ENCODE measurements at regions not wholly inside any gene's neighbourhood (a gene's known extent, or its start where the extent isn't known, plus 50 kb on each side); places are given as distances from the start of the nearest gene placed in this dataset.

GRCh38 chr12:92614001-92614400, 88.8 kb upstream of the PLEKHG7 start:
- DNase-seq: no peak

- no peak for DNase-seq
Observed at GRCh38 chr12:92612611-92613010, 90.2 kb upstream of the PLEKHG7 start.

- DNase-seq: no peak
Observed at GRCh38 chr12:92608151-92609091, 94.4 kb upstream of the PLEKHG7 start.

GRCh38 chr12:92606956-92607355, 95.8 kb upstream of the PLEKHG7 start:
- DNase-seq: no peak

GRCh38 chr12:92605621-92606170, 97.1 kb upstream of the PLEKHG7 start:
- no peak for DNase-seq

GRCh38 chr12:92604786-92605185, 98.0 kb upstream of the PLEKHG7 start:
- no peak for DNase-seq

- no peak for DNase-seq
Observed at GRCh38 chr12:92603741-92604432, 98.9 kb upstream of the PLEKHG7 start.

- no peak for DNase-seq
Observed at GRCh38 chr12:92602930-92603623, 99.7 kb upstream of the PLEKHG7 start.

- no peak for DNase-seq
Observed at GRCh38 chr12:92602476-92602875, 100.3 kb upstream of the PLEKHG7 start.

GRCh38 chr12:92601680-92602079, 101.1 kb upstream of the PLEKHG7 start:
- DNase-seq: no peak

- DNase-seq: no peak
Observed at GRCh38 chr12:92601176-92601575, 101.6 kb upstream of the PLEKHG7 start.

GRCh38 chr12:92600052-92600451, 102.7 kb upstream of the PLEKHG7 start:
- DNase-seq: no peak

GRCh38 chr12:92597997-92598396, 104.8 kb upstream of the PLEKHG7 start:
- no peak for DNase-seq

- DNase-seq: no peak
Observed at GRCh38 chr12:92597118-92597517, 105.7 kb upstream of the PLEKHG7 start.

- DNase-seq: no peak
Observed at GRCh38 chr12:92596383-92596782, 106.4 kb upstream of the PLEKHG7 start.

- no peak for DNase-seq
Observed at GRCh38 chr12:92595663-92596062, 107.1 kb upstream of the PLEKHG7 start.

- DNase-seq: peak; percentile 96
Observed at GRCh38 chr12:92593734-92594402, 108.9 kb upstream of the PLEKHG7 start.

- no peak for DNase-seq
Observed at GRCh38 chr12:92585115-92585727, 117.6 kb upstream of the PLEKHG7 start.

GRCh38 chr12:92583910-92584309, 118.9 kb upstream of the PLEKHG7 start:
- no peak for DNase-seq

- DNase-seq: no peak
Observed at GRCh38 chr12:92582893-92583292, 119.9 kb upstream of the PLEKHG7 start.

- no peak for DNase-seq
Observed at GRCh38 chr12:92582475-92582874, 120.3 kb upstream of the PLEKHG7 start.

- DNase-seq: no peak
Observed at GRCh38 chr12:92581604-92582003, 121.2 kb upstream of the PLEKHG7 start.
